ENCODE measurements at regions not wholly inside any gene's neighbourhood (a gene's known extent, or its start where the extent isn't known, plus 50 kb on each side); places are given as distances from the start of the nearest gene placed in this dataset.
"Not testable (repeated sequence)": the region's sequence is repeated elsewhere in the genome, so short reads cannot be mapped to it uniquely, and the experiment has no call there.

DNA sequence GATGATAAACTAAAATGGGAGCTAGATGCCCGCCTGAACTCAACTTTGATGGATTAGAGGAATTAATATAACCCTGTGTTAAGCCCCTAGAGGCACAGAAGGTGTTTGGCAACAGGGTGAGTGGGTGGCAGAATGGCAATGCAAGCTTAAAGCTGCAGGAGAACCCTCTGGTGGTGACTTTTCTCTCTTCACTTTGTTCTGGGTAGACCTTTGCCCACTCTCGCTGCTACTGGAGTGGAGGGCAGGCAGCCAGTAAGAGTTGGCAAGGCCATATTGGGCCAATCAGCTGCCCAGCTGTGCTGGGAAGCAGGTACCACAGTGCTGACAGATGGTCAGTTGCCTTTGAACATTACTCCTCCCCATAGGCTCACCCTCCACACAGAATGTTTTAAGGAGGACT, 468.2 kb downstream of the MMUT start:
- DNase-seq (ENCODE audit: low spot score), result no peak

DNA sequence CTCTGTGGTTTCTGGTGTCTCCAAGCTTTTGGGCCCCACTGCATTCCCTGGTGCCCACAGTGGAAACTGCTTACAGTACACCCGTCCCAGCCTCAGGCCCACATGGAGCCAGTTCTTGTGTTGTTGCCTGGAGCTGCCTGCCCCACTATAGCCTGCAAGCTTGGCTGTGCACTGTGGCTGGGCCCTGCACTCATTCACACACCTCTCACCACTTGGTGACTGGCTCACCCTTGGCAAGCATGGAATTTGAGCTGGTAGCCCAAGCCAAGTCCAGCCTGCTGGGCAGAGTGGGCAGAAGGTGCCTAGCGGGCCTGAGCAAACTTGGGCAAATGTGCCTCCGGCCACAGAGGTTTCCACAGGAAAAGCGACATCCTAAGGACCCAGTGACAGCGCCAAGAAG, 472.3 kb downstream of the MMUT start:
- DNase-seq (ENCODE audit: low spot score), result no peak

DNA sequence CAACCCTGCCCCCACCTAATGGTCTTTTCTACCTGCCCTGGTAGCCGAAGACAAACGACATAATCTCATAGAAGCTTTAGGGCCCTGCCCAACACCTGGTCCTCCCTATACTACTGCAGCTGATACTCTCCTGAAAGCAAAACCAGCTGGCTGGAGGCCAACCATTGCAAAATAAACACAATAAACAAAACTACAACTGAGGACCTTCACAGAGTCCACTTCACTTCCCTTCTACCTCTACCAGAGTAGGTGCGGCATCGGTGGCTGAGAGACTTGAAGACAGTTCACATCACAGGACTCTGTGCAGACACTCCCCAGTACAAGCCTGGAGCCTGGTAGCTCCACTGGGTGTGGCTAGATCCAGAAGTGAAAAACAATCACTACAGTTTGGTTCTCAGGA, 476.2 kb downstream of the MMUT start:
- DNase-seq (ENCODE audit: low spot score), result no peak

DNA sequence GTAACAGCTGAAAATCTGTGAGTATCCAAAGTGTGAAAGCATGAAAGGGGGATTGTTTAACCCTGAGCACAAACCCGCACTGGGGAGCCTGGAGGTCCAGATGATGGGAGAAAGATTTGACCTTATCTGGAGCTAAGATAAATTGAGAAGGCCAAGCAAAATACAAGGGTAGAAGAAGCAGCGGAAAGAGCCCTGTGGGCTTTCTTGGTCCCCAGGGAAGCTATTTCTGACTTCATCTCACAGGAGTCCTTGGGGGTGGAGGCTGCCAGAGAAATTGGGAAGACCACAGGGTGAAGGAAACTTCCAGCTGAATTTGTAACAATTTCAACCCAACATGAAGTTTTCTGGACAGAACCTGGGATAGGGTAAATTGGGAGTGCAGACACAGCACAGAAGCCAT, 476.9 kb downstream of the MMUT start:
- no peak for DNase-seq (ENCODE audit: low spot score)

DNA sequence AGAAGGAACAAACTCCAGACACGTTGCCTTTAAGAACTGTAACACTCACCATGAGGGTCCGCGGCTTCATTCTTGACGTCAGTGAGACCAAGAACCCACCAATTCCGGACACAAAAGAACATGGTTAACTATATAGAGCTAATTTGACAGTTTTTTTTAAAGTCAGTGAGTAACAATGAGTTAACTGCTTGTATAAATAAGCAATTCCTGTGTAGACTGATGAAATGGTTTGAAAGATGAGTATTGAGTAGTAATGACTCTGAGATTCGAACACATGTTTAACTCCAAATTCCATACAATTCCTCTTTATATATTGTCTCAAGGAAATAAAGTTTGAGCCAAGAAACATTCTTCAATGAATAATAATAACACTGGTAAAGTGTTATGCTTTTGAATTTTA, 478.0 kb downstream of the MMUT start:
- no peak for DNase-seq (ENCODE audit: low spot score)

DNA sequence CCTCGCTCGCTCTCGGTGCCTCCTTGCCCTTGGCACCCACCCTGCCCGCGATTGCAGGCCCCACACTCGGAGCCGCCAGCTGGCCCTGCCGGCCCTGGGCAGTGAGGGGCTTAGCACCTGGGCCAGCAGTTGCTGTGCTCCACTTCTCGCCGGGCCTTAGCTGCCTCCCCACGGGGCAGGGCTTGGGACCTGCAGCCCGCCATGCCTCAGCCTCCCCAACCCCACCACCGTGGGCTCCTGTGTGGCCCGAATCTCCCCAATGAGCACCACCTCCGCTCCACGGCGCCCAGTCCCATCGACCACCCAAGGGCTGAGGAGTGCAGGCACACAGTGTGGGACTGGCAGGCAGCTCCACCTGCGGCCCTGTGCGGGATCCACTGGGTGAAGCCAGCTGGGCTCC, 479.1 kb downstream of the MMUT start:
- DNase-seq (ENCODE audit: low spot score), result not testable (repeated sequence)

DNA sequence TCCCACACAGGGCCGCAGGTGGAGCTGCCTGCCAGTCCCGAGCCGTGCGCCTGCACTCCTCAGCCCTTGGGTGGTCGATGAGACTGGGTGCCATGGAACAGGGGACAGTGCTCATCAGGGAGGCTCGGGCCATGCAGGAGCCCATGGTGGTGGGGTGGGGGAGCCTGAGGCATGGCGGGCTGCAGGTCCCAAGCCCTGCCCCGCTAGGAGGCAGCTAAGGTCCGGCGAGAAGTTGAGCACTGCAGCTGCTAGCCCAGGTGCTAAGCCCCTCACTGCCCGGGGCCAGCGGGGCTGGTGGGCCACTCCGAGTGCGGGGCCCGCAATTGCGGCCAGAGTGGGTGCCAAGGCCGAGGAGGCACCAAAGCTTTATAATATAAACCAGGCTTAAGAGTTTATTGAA, 479.7 kb downstream of the MMUT start:
- no peak for DNase-seq (ENCODE audit: low spot score)

DNA sequence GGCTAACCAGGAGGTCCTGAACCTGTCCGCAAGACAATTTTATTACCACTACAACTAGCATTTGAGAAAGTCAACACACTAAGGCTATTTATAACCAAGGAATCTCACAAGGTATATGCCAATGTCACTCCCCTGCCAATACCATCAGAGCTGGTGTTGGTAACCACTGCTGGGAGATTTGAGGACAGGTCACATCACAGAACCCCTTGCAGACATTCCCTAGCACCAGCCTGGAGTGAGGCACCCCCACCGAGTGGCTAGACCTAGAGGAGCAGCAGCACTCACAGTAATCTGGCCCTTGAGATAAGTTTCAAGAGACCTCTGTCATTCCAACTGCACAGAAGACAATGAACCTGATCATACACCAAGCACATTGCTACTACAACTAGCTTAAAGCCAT, 483.2 kb downstream of the MMUT start:
- DNase-seq (ENCODE audit: low spot score), result no peak

DNA sequence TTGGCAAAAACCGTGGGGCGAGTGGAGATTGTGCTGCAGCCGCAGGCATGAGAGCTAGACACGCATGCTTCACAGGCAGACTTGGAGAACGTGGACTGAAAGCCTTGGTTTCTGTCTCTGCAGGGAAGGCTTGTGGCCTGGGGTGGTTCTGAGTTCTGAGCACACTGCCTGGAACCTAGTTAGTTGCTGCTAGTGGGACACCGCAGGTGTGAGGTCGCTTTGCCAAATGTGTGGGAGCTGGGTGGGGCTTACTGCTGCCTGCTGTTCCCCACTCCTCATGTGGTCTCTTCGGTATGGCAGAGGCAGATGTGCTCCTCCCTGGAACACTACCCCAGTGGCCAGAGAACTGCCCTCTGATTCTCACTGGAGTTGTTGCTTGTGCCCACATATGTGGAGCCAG, 484.0 kb downstream of the MMUT start:
- no peak for DNase-seq (ENCODE audit: low spot score)

DNA sequence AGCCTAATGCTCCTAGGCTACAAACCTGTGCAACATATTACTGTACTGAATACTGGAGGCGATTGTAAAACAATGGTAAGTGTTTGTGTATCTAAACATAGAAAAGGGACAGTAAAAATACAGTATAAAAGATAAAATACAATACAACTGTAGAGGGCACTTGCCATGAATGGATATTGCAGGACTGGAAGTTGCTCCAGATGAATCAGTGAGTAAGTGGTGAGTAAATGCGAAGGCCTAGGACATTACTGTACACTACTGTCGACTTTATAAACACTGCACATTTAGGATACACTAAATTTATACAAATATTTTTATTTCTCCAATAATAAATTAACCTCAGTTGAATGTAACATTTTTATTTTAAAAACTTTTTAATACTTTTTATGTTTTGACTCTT, 485.0 kb downstream of the MMUT start:
- DNase-seq (ENCODE audit: low spot score), result no peak

DNA sequence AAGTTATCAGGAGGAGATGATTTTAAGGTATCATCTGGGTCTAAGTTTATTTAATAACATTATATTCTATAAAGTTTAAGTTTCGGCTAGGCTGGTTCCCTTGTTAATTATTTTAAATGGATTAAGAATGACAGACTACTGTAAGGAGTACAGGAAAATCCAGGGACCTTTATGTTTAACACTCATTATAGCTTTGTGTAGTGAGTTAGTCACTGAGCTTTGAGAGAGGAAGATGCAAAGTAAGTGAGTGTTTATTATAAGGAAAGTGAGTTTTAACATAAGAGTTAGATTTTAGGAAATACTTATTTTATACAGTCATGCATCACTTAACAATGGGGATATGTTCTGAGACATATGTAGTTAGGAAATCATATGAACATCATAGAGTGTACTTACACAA, 485.5 kb downstream of the MMUT start:
- DNase-seq (ENCODE audit: low spot score), result no peak

DNA sequence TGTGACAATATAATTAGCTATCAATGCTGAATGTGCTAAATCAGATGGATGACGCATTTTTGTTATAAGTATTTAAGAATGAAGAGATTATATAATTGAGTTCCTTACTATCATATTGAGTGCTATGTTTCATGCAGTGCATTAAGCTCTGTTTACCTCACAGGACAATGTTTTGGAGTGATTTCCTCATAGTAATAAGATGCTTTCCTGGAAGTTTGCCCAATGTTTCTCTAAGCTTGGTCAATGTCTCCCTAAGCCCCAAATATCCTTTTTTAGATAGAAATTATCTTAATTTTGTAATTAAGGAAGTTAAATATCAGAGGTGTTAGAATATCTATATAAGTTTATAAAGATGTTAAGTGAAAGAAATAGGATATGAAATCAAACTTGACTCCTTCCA, 489.6 kb downstream of the MMUT start:
- peak; percentile 25 for DNase-seq (ENCODE audit: low spot score)

DNA sequence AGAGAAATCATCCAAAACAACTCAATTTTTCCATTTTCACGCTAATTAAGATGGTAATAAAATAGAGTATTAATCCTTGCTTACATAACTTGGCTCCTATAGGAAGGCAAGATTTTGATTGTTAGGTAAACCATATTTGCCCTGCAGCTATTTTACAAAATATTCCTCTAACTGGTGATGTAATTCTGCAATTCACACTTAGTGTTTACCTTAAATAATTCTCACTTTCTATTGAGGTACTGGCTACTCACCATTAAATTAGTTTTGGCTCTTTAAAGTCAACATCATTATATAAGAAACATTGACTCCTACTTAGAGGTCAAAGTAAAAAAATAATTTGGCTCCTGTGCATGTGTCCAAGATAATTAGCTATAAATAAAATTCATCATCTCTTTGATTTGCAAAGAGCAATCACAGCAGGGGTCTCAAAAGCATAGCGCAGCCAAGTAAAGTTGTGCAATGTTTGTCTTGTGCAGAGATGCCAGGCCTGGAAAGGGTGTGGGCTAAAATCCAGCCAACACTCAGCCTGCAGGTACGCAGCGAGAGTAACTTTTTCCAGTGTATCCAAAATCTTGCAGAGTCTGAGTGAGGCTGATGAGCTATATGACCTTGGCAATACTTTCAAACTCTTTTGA, 501.2 kb downstream of the MMUT start:
- DNase-seq (ENCODE audit: low spot score), result no peak

DNA sequence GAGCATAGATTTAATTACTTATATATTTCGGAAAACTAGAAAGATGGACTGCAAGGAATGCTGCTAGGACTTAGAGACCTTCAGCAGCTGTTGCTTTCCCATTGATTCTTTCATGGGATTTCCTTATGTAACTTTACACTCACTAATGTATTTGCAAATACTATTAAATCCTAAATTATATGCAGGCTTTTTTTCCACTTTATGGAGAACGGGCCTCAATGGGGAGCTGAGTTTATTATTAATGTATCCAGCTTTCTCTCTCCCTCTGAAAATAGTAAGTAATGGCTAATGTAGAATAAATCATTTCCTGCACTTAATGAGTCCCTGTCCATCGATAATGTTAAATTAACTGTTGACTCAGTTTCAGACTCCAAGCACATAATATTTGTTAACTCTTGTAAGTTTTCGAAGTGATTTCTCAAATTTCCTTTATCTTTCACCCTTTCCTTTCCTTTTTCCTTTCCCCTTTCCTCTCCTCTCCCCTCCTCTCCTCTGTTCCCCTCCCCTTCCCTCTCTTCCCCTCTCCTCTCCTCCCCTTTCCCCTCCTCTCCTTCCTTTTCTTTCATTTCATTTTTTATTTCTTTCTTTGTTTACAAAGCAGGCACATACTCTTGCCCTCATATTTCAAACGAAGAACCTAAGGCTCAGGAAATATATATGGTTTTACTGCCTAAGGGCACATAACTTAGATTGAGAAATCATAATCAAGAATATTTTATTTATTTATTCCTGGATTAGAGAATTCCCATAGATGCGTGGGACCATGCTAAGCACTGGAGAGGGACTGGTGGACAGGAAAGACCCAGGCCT, 503.6 kb downstream of the MMUT start:
- no peak for DNase-seq (ENCODE audit: low spot score)

DNA sequence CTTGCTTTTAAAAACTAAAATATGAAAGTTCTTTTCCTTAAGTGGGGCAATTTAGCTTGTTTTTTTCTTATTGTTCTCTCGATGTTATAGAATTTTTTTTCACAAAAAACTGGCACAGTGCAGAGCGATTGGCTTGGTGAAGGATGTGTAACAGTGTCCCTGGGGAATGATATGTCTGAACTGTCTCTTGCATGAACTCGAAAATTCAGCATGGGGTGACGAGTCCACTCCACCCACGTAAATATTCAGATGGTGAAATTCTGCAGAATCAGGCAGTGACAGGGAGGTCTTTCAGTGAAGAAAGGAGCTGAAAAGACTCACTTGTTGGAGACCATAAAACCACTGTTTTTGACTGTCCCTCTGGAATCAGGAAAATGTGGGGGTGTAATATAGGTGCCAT, 505.3 kb downstream of the MMUT start:
- DNase-seq (ENCODE audit: low spot score), result no peak

DNA sequence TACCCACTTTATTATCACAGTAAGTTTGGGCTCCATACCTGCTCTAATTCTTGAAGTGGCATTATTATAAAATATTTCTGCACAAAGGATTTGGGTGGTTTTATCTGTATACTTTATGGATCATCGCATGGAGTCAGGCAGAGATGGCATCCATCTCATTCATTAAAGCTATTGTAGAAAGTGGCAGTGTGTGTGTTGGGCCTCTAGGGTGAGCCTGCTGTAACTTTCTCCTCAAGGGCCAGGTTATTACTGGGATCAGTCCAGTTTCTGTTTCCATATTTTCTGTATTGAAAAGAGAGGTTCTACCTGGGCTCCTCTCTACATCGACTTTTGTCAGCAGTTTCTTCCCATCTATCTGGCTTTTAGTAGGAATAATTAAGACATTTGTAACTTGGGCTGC, 511.1 kb downstream of the MMUT start:
- no peak for DNase-seq (ENCODE audit: low spot score)

DNA sequence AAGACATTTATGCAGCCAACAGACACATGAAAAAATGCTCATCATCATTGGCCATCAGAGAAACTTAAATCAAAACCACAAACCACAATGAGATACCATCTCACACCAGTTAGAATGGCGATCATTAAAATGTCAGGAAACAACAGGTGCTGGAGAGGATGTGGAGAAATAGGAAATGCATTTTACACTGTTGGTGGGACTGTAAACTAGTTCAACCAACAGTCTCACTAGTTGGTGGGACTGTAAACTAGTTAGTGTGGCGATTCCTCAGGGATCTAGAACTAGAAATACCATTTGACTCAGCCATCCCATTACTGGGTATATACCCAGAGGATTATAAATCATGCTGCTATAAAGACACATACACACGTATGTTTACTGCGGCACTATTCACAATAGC, 518.8 kb downstream of the MMUT start:
- DNase-seq (ENCODE audit: low spot score), result peak; percentile 9

DNA sequence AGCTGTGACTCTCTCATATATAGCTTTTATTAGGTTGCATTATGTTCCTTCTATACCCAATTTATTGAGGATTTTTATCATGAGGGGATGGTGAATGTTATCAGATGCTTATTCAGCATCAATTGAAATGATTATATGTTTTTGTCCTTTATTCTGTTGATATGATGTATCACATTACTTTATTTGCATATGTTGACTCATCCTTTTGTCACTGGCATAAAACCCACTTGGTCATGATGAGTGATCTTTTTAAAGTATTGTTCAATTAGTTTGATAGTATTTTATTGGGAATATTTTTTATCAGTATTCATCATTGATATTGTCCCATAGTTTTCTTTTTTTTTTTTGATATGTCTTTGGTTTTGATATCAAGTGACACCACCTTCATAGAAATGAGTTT, 529.9 kb downstream of the MMUT start:
- DNase-seq (ENCODE audit: low spot score), result no peak

DNA sequence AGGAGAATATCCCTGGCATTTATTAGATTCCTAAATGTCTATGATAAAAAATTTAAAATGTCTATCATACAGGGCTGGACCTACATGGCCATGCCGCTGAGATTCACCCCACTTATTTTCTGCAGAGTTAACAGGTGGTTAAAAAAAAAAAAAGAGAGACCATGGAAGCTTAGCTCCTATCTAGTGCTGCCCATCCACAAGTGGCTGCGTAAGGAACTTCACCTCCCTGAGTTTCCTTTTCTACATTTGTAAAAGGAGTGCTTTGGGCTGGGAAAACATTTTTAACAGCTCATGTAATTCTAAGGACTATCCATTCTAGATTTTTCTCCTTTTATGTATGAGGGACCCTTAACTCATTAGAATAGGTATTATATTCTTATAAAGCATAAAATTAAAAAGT, 534.1 kb downstream of the MMUT start:
- DNase-seq (ENCODE audit: low spot score), result no peak

DNA sequence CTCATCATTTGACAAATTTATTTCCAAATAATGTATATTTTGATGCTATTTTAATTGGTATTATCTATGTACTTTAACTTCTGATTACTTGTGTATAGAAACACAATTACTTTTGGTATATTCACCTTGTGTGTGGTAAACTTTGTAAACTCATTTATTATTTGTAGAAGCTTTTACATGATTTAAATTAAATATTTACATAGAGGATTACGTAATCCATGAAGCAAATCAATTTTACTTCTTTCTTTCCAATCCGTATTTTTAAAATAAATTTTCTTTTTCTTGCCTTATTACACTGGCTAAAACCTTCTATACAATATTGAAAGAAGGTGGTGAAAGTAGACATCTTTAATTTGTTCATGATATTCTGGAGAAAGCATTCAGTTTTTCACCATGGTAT, 540.2 kb downstream of the MMUT start:
- no peak for DNase-seq (ENCODE audit: low spot score)

DNA sequence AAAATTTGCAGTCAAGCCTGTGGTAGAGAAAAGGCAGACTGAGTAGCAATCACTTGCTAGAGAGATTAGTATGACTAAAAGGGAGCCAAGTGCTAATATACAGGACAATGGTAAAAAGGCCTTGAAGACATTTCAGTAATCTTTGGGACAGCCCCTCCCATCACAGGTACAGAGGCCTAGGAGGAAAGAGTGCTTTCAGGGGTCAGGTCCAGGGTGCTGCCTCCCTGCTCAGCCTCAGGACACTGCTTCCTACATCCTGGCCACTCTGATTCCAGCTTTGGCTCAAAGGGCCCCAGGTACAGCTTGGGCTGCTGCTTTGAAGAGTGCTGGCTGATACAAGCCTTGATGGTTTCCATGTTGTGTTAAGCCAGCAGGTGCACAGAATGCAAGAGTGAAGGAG, 543.5 kb downstream of the MMUT start:
- no peak for DNase-seq (ENCODE audit: low spot score)

DNA sequence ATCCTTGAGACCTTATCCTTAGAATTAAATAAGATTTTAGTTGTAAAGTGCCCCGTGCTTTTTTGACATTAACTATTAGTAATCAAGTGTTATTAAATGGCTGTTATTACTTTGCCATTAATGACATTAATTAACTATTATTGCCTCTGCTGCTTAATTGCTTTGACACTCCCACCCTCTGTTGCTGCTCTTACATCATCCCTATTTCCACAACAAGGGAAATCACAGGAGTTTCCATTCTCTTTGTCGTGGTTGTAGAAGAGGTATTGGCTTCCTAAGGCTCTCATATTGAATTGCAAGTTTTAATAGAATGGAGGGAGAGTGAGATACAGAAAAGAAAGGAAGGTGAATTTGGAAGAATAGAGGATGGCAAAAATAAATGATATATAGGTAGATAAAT, 545.8 kb downstream of the MMUT start:
- no peak for DNase-seq (ENCODE audit: low spot score)

DNA sequence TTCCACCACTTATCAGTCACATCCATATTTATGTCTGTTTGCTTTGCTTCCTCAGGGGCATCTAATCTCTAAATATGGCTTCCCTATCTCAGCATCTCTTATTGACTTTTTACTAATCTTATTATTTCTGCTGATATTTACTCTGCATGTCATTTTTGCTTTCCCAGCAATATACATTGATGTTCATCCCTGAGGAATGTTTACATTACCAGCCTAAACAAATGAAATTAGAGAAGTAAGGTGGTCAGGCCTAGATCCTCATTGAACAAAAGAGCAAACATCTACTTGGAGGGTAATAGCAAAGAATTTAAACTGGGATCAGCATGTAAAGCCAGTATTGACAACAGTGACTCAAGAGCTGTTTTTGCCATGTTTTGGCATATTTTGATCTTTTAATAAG, 546.4 kb downstream of the MMUT start:
- DNase-seq (ENCODE audit: low spot score), result no peak

DNA sequence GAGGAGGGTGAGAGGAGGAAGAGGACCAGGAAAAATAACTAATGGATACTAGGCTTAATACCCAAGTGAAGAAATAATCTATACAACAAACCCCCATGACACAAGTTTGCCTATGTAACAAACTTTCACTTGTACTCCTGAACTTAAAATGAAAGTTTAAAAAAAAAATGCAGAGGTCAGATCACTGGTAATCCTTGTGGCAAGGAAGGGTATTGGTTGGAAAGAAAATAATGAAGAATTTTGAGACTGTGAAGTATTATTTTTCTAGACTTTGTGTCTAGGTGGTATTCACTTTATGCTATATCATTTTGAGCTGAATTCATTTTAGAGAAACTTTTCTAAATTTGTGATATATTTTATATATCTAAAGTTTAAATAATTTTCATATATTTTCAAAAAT, 547.5 kb downstream of the MMUT start:
- no peak for DNase-seq (ENCODE audit: low spot score)

All from putamen (tissue), 1 donor.